Peyer's patch (tissue), 4 donors: ENCODE measurements at regions not wholly inside any gene's neighbourhood (a gene's known extent, or its start where the extent isn't known, plus 50 kb on each side); places are given as distances from the start of the nearest gene placed in this dataset.

Experiments
- DNase-seq, 3 donors: peaks; one replicate each; pipeline ENCODE4 v3.0.0-alpha.2; 2017 to 2019
- H3K27ac ChIP-seq, 4 donors: fragments of 200-600 bp; sonication (generic); one replicate each; pipeline ENCODE4 v1.5.1; 2016 to 2019
- H3K27me3 ChIP-seq, 2 donors: fragments of 200-600 bp; sonication (generic); one replicate each; pipeline ENCODE4 v1.5.1; 2019
- H3K36me3 ChIP-seq, 3 donors: fragments of 200-600 bp; sonication (generic); one replicate each; pipeline ENCODE4 v1.5.1; 2016 to 2019
- H3K4me1 ChIP-seq, 4 donors: fragments of 200-600 bp; sonication (generic); one replicate each; pipeline ENCODE4 v1.5.1; 2016 to 2019
- H3K4me3 ChIP-seq, 4 donors: fragments of 200-600 bp; sonication (generic); 1 replicate in 3 of 4; 2 replicates in 1 of 4; pipeline ENCODE4 v1.5.1; 2016 to 2019; ENCODE audit warnings: mild to moderate bottlenecking in 1 of 4
- H3K9me3 ChIP-seq, 4 donors: fragments of 200-600 bp; sonication (generic); one replicate each; pipeline ENCODE4 v1.5.1; 2016 to 2019; ENCODE audit warnings: mild to moderate bottlenecking in 1 of 4
- POLR2A ChIP-seq, 2 donors: fragments of 450-650 bp; IDR thresholded peaks; one replicate each; pipeline ENCODE4 v1.5.1; 2017; ENCODE audit warnings: antibody characterized with exemption in 2 of 2, mild to moderate bottlenecking in 2 of 2, moderate library complexity in 2 of 2
- TF ChIP-seq, protein P1 (sequence below), 6 experiments: fragments of 450-650 bp in 4 of 6; fragments of 200-600 bp in 2 of 6; sonication (generic) in 1 of 6; IDR thresholded peaks; one replicate each; pipeline ENCODE4 v1.5.1; 2017 to 2019; ENCODE audit warnings: antibody characterized with exemption in 6 of 6, mild to moderate bottlenecking in 3 of 6, moderate library complexity in 1 of 6

GRCh38 chr1:98457248-98457647 lies 204.3 kb upstream of the SNX7 start:
- no peak for DNase-seq
- H3K36me3 ChIP-seq, result no peaks in the 10 kb centered on the region

DNA sequence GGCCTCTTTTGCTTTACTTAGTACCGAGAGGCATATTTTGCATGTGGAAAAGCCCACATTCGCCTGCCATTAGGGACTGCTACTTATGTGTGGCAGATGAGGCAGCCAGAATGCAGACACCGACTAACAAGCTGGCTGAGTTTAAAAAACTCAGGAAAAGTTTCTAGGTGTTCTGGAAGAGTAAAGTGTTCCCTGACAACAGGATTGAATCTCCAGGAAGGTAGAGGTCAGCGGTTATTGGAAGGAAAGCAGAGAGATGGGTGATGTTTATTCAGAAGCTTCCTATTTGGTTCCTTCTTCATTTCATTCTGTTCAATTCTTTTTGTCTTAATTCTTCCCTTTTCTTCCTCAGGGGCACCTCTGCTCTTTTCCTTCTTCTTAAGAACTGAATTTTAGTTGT lies 206.9 kb upstream of the SNX7 start:
- peaks cover 0 to 8% (median 0%) of the 10 kb centered on the region in 4 donors for H3K4me1 ChIP-seq
- no peak overlapping the region for H3K4me3 ChIP-seq
- no peak for TF ChIP-seq POLR2A (IDR thresholded peaks at IDR 0.05)
- TF ChIP-seq, protein P1, sequence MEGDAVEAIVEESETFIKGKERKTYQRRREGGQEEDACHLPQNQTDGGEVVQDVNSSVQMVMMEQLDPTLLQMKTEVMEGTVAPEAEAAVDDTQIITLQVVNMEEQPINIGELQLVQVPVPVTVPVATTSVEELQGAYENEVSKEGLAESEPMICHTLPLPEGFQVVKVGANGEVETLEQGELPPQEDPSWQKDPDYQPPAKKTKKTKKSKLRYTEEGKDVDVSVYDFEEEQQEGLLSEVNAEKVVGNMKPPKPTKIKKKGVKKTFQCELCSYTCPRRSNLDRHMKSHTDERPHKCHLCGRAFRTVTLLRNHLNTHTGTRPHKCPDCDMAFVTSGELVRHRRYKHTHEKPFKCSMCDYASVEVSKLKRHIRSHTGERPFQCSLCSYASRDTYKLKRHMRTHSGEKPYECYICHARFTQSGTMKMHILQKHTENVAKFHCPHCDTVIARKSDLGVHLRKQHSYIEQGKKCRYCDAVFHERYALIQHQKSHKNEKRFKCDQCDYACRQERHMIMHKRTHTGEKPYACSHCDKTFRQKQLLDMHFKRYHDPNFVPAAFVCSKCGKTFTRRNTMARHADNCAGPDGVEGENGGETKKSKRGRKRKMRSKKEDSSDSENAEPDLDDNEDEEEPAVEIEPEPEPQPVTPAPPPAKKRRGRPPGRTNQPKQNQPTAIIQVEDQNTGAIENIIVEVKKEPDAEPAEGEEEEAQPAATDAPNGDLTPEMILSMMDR (IDR thresholded peaks at IDR 0.05), result no peak
- H3K9me3 ChIP-seq, result no peaks in the 10 kb centered on the region
- no peaks in the 10 kb centered on the region for H3K36me3 ChIP-seq
- no peak for DNase-seq
- no peak overlapping the region for H3K27ac ChIP-seq
- H3K27me3 ChIP-seq, result no peaks in the 10 kb centered on the region

More at GRCh38 chr1:98457248-98457647, 204.3 kb upstream of the SNX7 start:
- Histone ChIP-seq H3K9me3 (no peaks in the 10 kb centered on the region), H3K27ac (no peak overlapping the region), H3K27me3 (no peaks in the 10 kb centered on the region), H3K4me3 (no peak overlapping the region), H3K4me1 (peaks cover 0 to 8% (median 0%) of the 10 kb centered on the region in 4 donors)
- TF ChIP-seq, protein P1 (IDR thresholded peaks at IDR 0.05), result no peak
- no peak for TF ChIP-seq POLR2A (IDR thresholded peaks at IDR 0.05)

- no peak for DNase-seq
- no peak overlapping the region for H3K27ac ChIP-seq
- no peaks in the 10 kb centered on the region for H3K9me3 ChIP-seq
- no peaks in the 10 kb centered on the region for H3K36me3 ChIP-seq
- no peaks in the 10 kb centered on the region for H3K4me1 ChIP-seq
- H3K4me3 ChIP-seq, result no peak overlapping the region
- no peaks in the 10 kb centered on the region for H3K27me3 ChIP-seq
- TF ChIP-seq, protein P1 (IDR thresholded peaks at IDR 0.05), result no peak
- no peak for TF ChIP-seq POLR2A (IDR thresholded peaks at IDR 0.05)
Measured at GRCh38 chr1:98453066-98453465, 208.5 kb upstream of the SNX7 start.

DNA sequence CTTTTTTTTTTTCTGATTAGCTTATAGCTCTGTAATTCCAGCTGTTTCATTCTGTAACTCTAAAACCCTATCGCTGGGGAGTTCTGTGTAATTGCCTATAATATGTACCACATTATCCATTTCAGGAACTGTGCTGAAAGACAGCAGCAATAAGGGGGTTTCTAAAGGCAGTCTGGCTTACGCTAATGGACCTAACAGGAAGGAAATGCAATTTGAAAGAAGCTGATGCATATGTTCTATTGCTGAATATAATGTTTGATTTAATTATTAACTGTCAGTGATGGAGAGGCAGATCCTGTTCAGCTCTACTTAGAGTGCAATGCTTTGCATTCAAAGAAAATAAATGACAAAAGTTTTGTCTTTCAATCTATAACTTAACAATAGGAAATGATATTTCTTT lies 209.4 kb upstream of the SNX7 start:
- H3K4me3 ChIP-seq, result no peak overlapping the region
- H3K36me3 ChIP-seq, result no peaks in the 10 kb centered on the region
- H3K27ac ChIP-seq, result no peak overlapping the region
- no peaks in the 10 kb centered on the region for H3K4me1 ChIP-seq
- TF ChIP-seq POLR2A (IDR thresholded peaks at IDR 0.05), result no peak
- TF ChIP-seq, protein P1 (IDR thresholded peaks at IDR 0.05), result no peak
- no peak for DNase-seq
- H3K9me3 ChIP-seq, result no peaks in the 10 kb centered on the region
- H3K27me3 ChIP-seq, result no peaks in the 10 kb centered on the region

DNA sequence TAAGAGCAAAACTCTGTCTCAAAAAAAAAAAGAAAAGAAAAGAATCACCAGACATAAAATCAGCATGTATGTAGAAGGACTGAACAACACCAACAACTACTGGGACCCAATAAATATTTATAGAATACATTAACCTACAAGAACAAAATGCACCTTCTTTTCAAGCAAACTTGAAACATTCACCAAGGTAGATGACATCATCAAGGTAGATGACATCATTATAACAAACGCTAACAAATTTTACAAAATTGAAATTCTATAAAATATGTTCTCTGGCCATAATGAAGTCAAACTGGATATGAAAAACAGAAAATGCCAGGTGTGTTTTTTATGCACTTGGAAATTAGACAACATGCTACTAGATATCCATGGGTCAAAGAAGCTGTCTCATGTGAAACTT lies 220.2 kb upstream of the SNX7 start:
- TF ChIP-seq, protein P1 (IDR thresholded peaks at IDR 0.05), result no peak
- no peak for TF ChIP-seq POLR2A (IDR thresholded peaks at IDR 0.05)
- Histone ChIP-seq H3K9me3 (no peaks in the 10 kb centered on the region), H3K27me3 (no peaks in the 10 kb centered on the region), H3K36me3 (no peaks in the 10 kb centered on the region), H3K27ac (no peak overlapping the region), H3K4me3 (no peak overlapping the region), H3K4me1 (no peaks in the 10 kb centered on the region)
- no peak for DNase-seq

- Histone ChIP-seq H3K27ac (no peak overlapping the region), H3K9me3 (no peaks in the 10 kb centered on the region), H3K36me3 (no peaks in the 10 kb centered on the region), H3K4me1 (no peaks in the 10 kb centered on the region), H3K27me3 (no peaks in the 10 kb centered on the region), H3K4me3 (no peak overlapping the region)
- DNase-seq, result no peak
- no peak for TF ChIP-seq POLR2A (IDR thresholded peaks at IDR 0.05)
- TF ChIP-seq, protein P1 (IDR thresholded peaks at IDR 0.05), result no peak
Measured at GRCh38 chr1:98439471-98439870, 222.1 kb upstream of the SNX7 start.
